A673 (cell line): ENCODE measurements at regions not wholly inside any gene's neighbourhood (a gene's known extent, or its start where the extent isn't known, plus 50 kb on each side); places are given as distances from the start of the nearest gene placed in this dataset.

Experiments
- BruUV-seq: library from RNA; stranded (reverse); fragments of 400-500 nt; replicated peaks from 2 replicates; lab custom pipeline; 2021; lab: Mats Ljungman, UMichigan
- CTCF ChIA-PET: fragments of 300-600 bp; sonication (Branson Sonifier 250); formaldehyde crosslinking; loops from one replicate; lab custom pipeline; 2022; ENCODE audit warnings: antibody characterized with exemption; lab: Charles Lee
- POLR2A ChIA-PET: fragments of 300-600 bp; sonication (Branson Sonifier 250); formaldehyde crosslinking; loops from one replicate; lab custom pipeline; 2022; ENCODE audit warnings: antibody characterized with exemption; ENCODE audit not compliant: low non-redundant PET; lab: Charles Lee
- DNase-seq: peaks from one replicate; pipeline ENCODE4 v3.0.0-alpha.2; 2015; ENCODE audit warnings: low spot score
- H3K27ac ChIP-seq: fragments of 200-600 bp; sonication (generic); 2 replicates; pipeline ENCODE4 v1.5.1; 2016; ENCODE audit warnings: mixed run types, low read depth, mild to moderate bottlenecking, mixed read lengths, antibody characterized with exemption, low read length; ENCODE audit not compliant: poor library complexity, severe bottlenecking
- H3K27me3 ChIP-seq: fragments of 200-600 bp; sonication (generic); replicated peaks from 2 replicates; pipeline ENCODE4 v1.6.1; 2017; ENCODE audit warnings: mixed run types, low read depth, mild to moderate bottlenecking, mixed read lengths, antibody characterized with exemption, low read length; ENCODE audit not compliant: insufficient read depth, poor library complexity
- H3K36me3 ChIP-seq: fragments of 200-600 bp; sonication (generic); 2 replicates; pipeline ENCODE4 v1.6.1; 2016; ENCODE audit warnings: mixed run types, mild to moderate bottlenecking, mixed read lengths, antibody characterized with exemption, low read length; ENCODE audit not compliant: insufficient read depth, poor library complexity, severe bottlenecking
- H3K4me1 ChIP-seq: fragments of 200-600 bp; sonication (generic); 2 replicates; pipeline ENCODE4 v1.6.1; 2017; ENCODE audit warnings: mixed run types, mild to moderate bottlenecking, mixed read lengths, antibody characterized with exemption, low read length; ENCODE audit not compliant: insufficient read depth, poor library complexity, severe bottlenecking
- H3K4me3 ChIP-seq: fragments of 200-600 bp; sonication (generic); 2 replicates; pipeline ENCODE4 v1.5.1; 2016; ENCODE audit warnings: low read depth, mixed run types, mild to moderate bottlenecking, mixed read lengths, low read length; ENCODE audit not compliant: poor library complexity, severe bottlenecking
- H3K9me3 ChIP-seq: fragments of 200-600 bp; sonication (generic); 2 replicates; pipeline ENCODE4 v1.6.1; 2016; ENCODE audit warnings: mixed run types, low read depth, mild to moderate bottlenecking, mixed read lengths, antibody characterized with exemption, low read length; ENCODE audit not compliant: poor library complexity, severe bottlenecking
- EZH2 ChIP-seq: fragments of 200-600 bp; sonication (generic); IDR thresholded peaks from 2 replicates; pipeline ENCODE4 v1.6.1; 2017; ENCODE audit warnings: borderline replicate concordance, low read depth, mild to moderate bottlenecking, mixed read lengths, antibody characterized with exemption, low read length; ENCODE audit not compliant: poor library complexity, severe bottlenecking
- intact Hi-C: fragments of 100-400 bp; cut with micrococcal nuclease; formaldehyde crosslinking; loops from one replicate; pipeline ENCODE4 v1.10.0; 2022; ENCODE audit not compliant: unreplicated experiment
- TF ChIP-seq, protein P1 (sequence below): fragments of 300-800, 200-600 bp; sonication (generic); conservative IDR thresholded peaks from 2 replicates; pipeline ENCODE4 v1.5.1; 2017; ENCODE audit warnings: low read depth, mild to moderate bottlenecking, antibody characterized with exemption, low read length, moderate library complexity, mixed read lengths

GRCh38 chr6:121865811-121866210, 430.4 kb downstream of the GJA1 start:
- ChIA-PET CTCF (no interaction called here), POLR2A (no interaction called here)
- no TSS peak for BruUV-seq
- DNase-seq: no peak
- H3K4me1 ChIP-seq: peaks cover 3% of the 10 kb centered on the region
- intact Hi-C loops: no loop called here
- H3K4me3 ChIP-seq: no peak overlapping the region
- H3K27me3 ChIP-seq: no peaks in the 10 kb centered on the region
- H3K36me3 ChIP-seq: no peaks in the 10 kb centered on the region
- peaks cover 3% of the 10 kb centered on the region for H3K9me3 ChIP-seq
- no peak for TF ChIP-seq EZH2
- TF ChIP-seq, protein P1, sequence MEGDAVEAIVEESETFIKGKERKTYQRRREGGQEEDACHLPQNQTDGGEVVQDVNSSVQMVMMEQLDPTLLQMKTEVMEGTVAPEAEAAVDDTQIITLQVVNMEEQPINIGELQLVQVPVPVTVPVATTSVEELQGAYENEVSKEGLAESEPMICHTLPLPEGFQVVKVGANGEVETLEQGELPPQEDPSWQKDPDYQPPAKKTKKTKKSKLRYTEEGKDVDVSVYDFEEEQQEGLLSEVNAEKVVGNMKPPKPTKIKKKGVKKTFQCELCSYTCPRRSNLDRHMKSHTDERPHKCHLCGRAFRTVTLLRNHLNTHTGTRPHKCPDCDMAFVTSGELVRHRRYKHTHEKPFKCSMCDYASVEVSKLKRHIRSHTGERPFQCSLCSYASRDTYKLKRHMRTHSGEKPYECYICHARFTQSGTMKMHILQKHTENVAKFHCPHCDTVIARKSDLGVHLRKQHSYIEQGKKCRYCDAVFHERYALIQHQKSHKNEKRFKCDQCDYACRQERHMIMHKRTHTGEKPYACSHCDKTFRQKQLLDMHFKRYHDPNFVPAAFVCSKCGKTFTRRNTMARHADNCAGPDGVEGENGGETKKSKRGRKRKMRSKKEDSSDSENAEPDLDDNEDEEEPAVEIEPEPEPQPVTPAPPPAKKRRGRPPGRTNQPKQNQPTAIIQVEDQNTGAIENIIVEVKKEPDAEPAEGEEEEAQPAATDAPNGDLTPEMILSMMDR: no peak
- no peak overlapping the region for H3K27ac ChIP-seq

GRCh38 chr6:121867095-121867494, 431.6 kb downstream of the GJA1 start:
- ChIA-PET CTCF (no interaction called here), POLR2A (no interaction called here)
- no peaks in the 10 kb centered on the region for H3K9me3 ChIP-seq
- TF ChIP-seq, protein P1: no peak
- no peak for TF ChIP-seq EZH2
- H3K4me1 ChIP-seq: peaks cover 3% of the 10 kb centered on the region
- intact Hi-C loops: no loop called here
- peak; percentile 36 for DNase-seq
- no peaks in the 10 kb centered on the region for H3K27me3 ChIP-seq
- H3K4me3 ChIP-seq: no peak overlapping the region
- no peak overlapping the region for H3K27ac ChIP-seq
- BruUV-seq: no TSS peak
- H3K36me3 ChIP-seq: no peaks in the 10 kb centered on the region

- ChIA-PET POLR2A (interaction anchor here (0.7 kb wide), 1 partner anchor 198 kb away, joined by 7 read pairs; no protein-coding TSS in a partner anchor), CTCF (no interaction called here)
- intact Hi-C loops: no loop called here
- no peak overlapping the region for H3K27ac ChIP-seq
- TF ChIP-seq, protein P1: no peak
- TF ChIP-seq EZH2: no peak
- H3K9me3 ChIP-seq: no peaks in the 10 kb centered on the region
- DNase-seq: no peak
- peaks cover 3% of the 10 kb centered on the region for H3K4me1 ChIP-seq
- no peaks in the 10 kb centered on the region for H3K36me3 ChIP-seq
- BruUV-seq: no TSS peak
- H3K4me3 ChIP-seq: no peak overlapping the region
- H3K27me3 ChIP-seq: no peaks in the 10 kb centered on the region
These were observed 432.8 kb downstream of the GJA1 start for GRCh38 chr6:121868206-121868605.
